OCI-LY1 (cell line): ENCODE measurements at regions not wholly inside any gene's neighbourhood (a gene's known extent, or its start where the extent isn't known, plus 50 kb on each side); places are given as distances from the start of the nearest gene placed in this dataset.

Experiments used
- H2AFZ ChIP-seq: fragments of 200-600 bp; sonication (generic), shearing (Covaris generic); 2 replicates; pipeline ENCODE4 v1.6.0; 2014; ENCODE audit warnings: antibody characterized with exemption, mild to moderate bottlenecking, low read length
- H3F3A ChIP-seq: fragments of 200-600 bp; sonication (generic), shearing (Covaris generic); 2 replicates; pipeline ENCODE4 v1.6.0; 2014; ENCODE audit warnings: mild to moderate bottlenecking, antibody characterized with exemption, low read length, moderate library complexity; ENCODE audit not compliant: insufficient read depth
- H3K27ac ChIP-seq: fragments of 200-600 bp; sonication (generic); 2 replicates; pipeline ENCODE4 v1.5.1; 2014; ENCODE audit warnings: low read length, mixed run types, mild to moderate bottlenecking, low read depth; ENCODE audit not compliant: poor library complexity, severe bottlenecking
- H3K27me3 ChIP-seq: fragments of 200-600 bp; sonication (generic); 2 replicates; pipeline ENCODE4 v1.6.0; 2014; ENCODE audit warnings: antibody characterized with exemption, mild to moderate bottlenecking, low read length, moderate library complexity; ENCODE audit not compliant: insufficient read depth
- H3K36me3 ChIP-seq: fragments of 200-600 bp; sonication (generic); 2 replicates; pipeline ENCODE4 v1.6.1; 2014; ENCODE audit warnings: mild to moderate bottlenecking, antibody characterized with exemption, low read length, moderate library complexity, mixed read lengths; ENCODE audit not compliant: insufficient read depth
- H3K4me1 ChIP-seq: fragments of 200-600 bp; sonication (generic); 2 replicates; pipeline ENCODE4 v1.5.1; 2014; ENCODE audit warnings: mild to moderate bottlenecking, low read length, moderate library complexity; ENCODE audit not compliant: insufficient read depth, severe bottlenecking
- H3K4me2 ChIP-seq: fragments of 200-600 bp; sonication (generic), shearing (Covaris generic); 2 replicates; pipeline ENCODE4 v1.6.1; 2014; ENCODE audit warnings: low read length
- H3K4me3 ChIP-seq: fragments of 200-600 bp; sonication (generic); 2 replicates; pipeline ENCODE4 v1.5.1; 2014; ENCODE audit warnings: low read length, low read depth, mild to moderate bottlenecking, mixed read lengths; ENCODE audit not compliant: poor library complexity, severe bottlenecking
- H3K79me2 ChIP-seq: fragments of 200-600 bp; shearing (Covaris generic); 2 replicates; pipeline ENCODE4 v1.6.1; 2016; ENCODE audit warnings: mixed run types, low read length, mixed read lengths; ENCODE audit not compliant: insufficient read depth
- H3K9ac ChIP-seq: fragments of 200-600 bp; sonication (generic), shearing (Covaris generic); 2 replicates; pipeline ENCODE4 v1.6.1; 2014; ENCODE audit warnings: mild to moderate bottlenecking, low read length, mixed read lengths
- H3K9me2 ChIP-seq: fragments of 200-600 bp; sonication (generic), shearing (Covaris generic); 2 replicates; pipeline ENCODE4 v1.6.1; 2014; ENCODE audit warnings: low read depth, mild to moderate bottlenecking, low read length, mixed read lengths
- H3K9me3 ChIP-seq: fragments of 200-600 bp; shearing (Covaris generic); 2 replicates; pipeline ENCODE4 v1.6.1; 2014; ENCODE audit warnings: low read length, mixed read lengths
- H4K20me1 ChIP-seq: fragments of 200-600 bp; sonication (generic), shearing (Covaris generic); 2 replicates; pipeline ENCODE4 v1.6.0; 2016; ENCODE audit warnings: mild to moderate bottlenecking, low read length; ENCODE audit not compliant: insufficient read depth
- CTCF ChIP-seq: fragments of 200-600 bp; sonication (generic), shearing (Covaris generic); IDR thresholded peaks from 2 replicates; pipeline ENCODE4 v1.5.1; 2017; ENCODE audit warnings: mild to moderate bottlenecking, antibody characterized with exemption, low read length, moderate library complexity, mixed read lengths
- EZH2 ChIP-seq: fragments of 200-600 bp; sonication (generic), shearing (Covaris generic); IDR thresholded peaks from 2 replicates; pipeline ENCODE4 v1.8.0; 2017; ENCODE audit warnings: borderline replicate concordance, mixed run types, mild to moderate bottlenecking, antibody characterized with exemption, low read length, moderate library complexity, mixed read lengths

DNA sequence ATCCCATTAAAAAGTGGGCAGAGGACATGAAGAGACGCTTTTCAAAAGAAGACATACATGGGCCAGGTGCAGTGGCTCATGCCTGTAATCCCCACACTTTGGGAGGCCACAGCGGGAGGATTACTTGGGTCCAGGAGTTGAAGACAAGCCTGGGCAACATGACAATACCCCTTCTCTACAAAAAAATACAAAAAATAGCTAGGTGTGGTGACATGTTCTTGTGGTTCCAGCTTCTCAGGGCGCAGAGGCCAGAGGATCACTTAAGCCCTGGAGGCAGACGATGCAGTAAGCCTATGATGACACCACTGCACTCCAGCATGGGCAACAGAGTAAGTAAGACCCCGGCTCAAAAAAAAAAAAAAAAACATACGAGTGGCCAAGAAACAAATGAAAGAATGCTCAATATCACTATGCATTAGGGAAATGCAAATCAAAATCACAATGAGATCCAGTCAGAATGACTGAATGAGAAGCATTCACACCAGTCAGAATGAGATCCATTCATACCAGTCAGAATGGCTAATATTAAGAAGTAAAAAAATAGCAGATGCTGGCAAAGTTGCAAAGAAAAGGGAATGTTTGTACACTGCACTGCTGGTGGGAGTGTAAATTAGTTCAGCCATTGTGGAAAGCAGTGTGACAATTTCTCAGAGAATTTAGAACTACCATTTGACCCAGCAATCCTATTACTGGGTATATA lies 550.2 kb upstream of the SLC39A10 start:
- H3K9me3 ChIP-seq: no peaks in the 10 kb centered on the region
- H3K27me3 ChIP-seq: no peaks in the 10 kb centered on the region
- H3K4me3 ChIP-seq: no peak overlapping the region
- no peak overlapping the region for H3K9ac ChIP-seq
- H3K36me3 ChIP-seq: no peaks in the 10 kb centered on the region
- no peaks in the 10 kb centered on the region for H3F3A ChIP-seq
- H3K4me2 ChIP-seq: no peak overlapping the region
- TF ChIP-seq CTCF (no peak), EZH2 (no peak)
- H3K27ac ChIP-seq: no peak overlapping the region
- H2AFZ ChIP-seq: no peak overlapping the region
- no peaks in the 10 kb centered on the region for H3K79me2 ChIP-seq
- no peaks in the 10 kb centered on the region for H3K4me1 ChIP-seq
- H3K9me2 ChIP-seq: no peaks in the 10 kb centered on the region
- H4K20me1 ChIP-seq: no peaks in the 10 kb centered on the region

DNA sequence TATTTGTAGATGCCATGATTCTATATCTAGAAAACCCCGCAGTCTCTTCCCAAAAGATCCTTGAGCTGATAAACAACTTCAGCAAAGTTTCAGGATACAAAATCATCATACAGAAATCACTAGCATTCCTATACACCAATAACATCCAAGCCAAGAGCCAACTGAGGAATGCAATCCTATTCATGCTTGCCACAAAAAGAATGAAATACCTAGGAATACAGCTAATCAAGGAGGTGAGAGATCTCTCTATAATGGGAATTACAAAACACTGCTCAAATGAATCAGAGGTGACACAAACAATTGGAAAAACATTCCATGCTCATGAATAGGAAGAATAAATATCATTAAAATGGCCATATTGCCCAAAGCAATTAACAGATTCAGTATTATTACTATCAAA lies 551.4 kb upstream of the SLC39A10 start:
- Histone ChIP-seq H3K9me3 (no peaks in the 10 kb centered on the region), H3K9me2 (no peaks in the 10 kb centered on the region), H3K4me2 (no peak overlapping the region), H3K4me3 (no peak overlapping the region), H3F3A (no peaks in the 10 kb centered on the region), H3K79me2 (no peaks in the 10 kb centered on the region), H4K20me1 (no peaks in the 10 kb centered on the region), H3K27ac (no peak overlapping the region), H3K4me1 (no peaks in the 10 kb centered on the region), H2AFZ (no peak overlapping the region), H3K27me3 (no peaks in the 10 kb centered on the region), H3K36me3 (no peaks in the 10 kb centered on the region), H3K9ac (no peak overlapping the region)
- no peak for TF ChIP-seq EZH2
- no peak for TF ChIP-seq CTCF

- H3K27me3 ChIP-seq: no peaks in the 10 kb centered on the region
- no peaks in the 10 kb centered on the region for H3K9me2 ChIP-seq
- no peaks in the 10 kb centered on the region for H3K9me3 ChIP-seq
- no peak overlapping the region for H3K27ac ChIP-seq
- no peak overlapping the region for H3K9ac ChIP-seq
- no peaks in the 10 kb centered on the region for H3K4me1 ChIP-seq
- H3K4me2 ChIP-seq: no peak overlapping the region
- no peaks in the 10 kb centered on the region for H3F3A ChIP-seq
- H2AFZ ChIP-seq: no peak overlapping the region
- no peaks in the 10 kb centered on the region for H4K20me1 ChIP-seq
- TF ChIP-seq CTCF: no peak
- TF ChIP-seq EZH2: no peak
- no peaks in the 10 kb centered on the region for H3K36me3 ChIP-seq
- no peak overlapping the region for H3K4me3 ChIP-seq
- H3K79me2 ChIP-seq: no peaks in the 10 kb centered on the region
These were observed 562.7 kb upstream of the SLC39A10 start for GRCh38 chr2:195094330-195094729.
